GM19452 (cell line): ENCODE measurements at regions not wholly inside any gene's neighbourhood (a gene's known extent, or its start where the extent isn't known, plus 50 kb on each side); places are given as distances from the start of the nearest gene placed in this dataset.

Experiments
- ATAC-seq: cut with Tn5 transposase; IDR thresholded peaks from one replicate; pipeline ENCODE4 v1.9.1; 2021; ENCODE audit not compliant: unreplicated experiment

- ATAC-seq: no peak
Measured at GRCh38 chr14:39853441-39853840, 421.2 kb upstream of the FBXO33 start.

DNA sequence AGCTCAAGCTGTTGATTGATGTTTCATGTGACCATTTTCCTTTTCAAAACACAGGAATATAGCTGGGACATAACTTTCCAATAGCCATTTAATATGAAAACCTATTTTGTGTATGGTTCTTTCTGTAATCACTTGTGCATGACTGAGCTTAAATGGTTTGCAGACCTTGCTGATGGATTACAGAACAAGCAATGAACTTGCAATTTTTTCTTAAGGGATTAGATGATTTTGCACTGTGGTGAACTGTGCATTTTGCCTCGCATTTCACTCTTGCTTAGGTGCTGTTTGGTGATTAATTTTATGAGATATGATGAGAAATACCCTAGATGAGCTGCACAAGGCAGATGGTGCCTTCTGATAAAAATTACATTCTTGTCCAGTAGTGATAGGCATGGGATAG, 419.0 kb upstream of the FBXO33 start:
- no peak for ATAC-seq

GRCh38 chr14:39847852-39848251, 415.6 kb upstream of the FBXO33 start:
- no peak for ATAC-seq

- no peak for ATAC-seq
Measured at GRCh38 chr14:39847194-39847593, 415.0 kb upstream of the FBXO33 start.

DNA sequence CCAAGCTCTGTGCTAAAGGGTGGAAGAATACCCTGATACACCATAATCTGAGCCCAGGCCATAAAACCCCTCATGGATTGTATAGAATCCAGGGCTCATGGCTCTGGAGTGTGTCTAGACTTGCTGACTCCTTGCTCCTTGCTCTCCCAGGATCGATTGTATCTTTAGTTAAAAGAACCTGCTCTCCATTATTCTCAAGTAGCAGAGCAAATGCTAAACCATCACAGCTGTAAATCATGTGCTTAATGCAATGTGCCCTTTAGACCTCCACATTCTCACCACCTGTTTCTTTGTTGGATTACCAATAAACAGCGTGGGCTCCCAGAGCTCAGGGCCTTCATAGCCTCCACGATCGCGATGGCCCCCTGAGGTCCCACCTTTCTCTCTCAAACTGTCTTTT, 411.6 kb upstream of the FBXO33 start:
- ATAC-seq: no peak

- ATAC-seq: no peak
Measured at GRCh38 chr14:39841088-39841487, 408.9 kb upstream of the FBXO33 start.

GRCh38 chr14:39827901-39828655, 395.8 kb upstream of the FBXO33 start:
- ATAC-seq: peak; percentile 99

GRCh38 chr14:39812532-39813320, 380.5 kb upstream of the FBXO33 start:
- no peak for ATAC-seq

DNA sequence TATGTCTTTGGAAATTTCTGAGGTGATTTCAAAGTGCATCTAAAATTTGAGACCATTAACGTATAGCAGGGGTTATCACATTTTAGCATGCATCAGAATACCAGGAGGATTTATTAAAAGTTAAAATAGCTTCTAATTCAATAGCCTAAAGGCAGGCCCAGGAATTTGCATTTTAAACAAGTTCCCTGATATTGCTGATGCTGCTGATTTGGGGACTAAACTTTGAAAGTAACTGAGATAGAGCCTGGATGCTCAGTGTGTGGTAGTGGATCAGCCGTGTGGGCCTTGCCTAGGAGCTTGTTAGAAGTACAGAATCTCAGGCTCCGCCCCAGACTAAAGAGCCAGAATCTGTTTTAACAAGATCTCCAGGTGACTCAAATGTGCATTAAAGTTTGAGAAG, 375.0 kb upstream of the FBXO33 start:
- ATAC-seq: no peak

GRCh38 chr14:39784461-39784860, 352.2 kb upstream of the FBXO33 start:
- no peak for ATAC-seq

- no peak for ATAC-seq
Measured at GRCh38 chr14:39781466-39781865, 349.2 kb upstream of the FBXO33 start.

- ATAC-seq: no peak
Measured at GRCh38 chr14:39773387-39774126, 341.3 kb upstream of the FBXO33 start.

GRCh38 chr14:39772627-39773026, 340.4 kb upstream of the FBXO33 start:
- no peak for ATAC-seq

DNA sequence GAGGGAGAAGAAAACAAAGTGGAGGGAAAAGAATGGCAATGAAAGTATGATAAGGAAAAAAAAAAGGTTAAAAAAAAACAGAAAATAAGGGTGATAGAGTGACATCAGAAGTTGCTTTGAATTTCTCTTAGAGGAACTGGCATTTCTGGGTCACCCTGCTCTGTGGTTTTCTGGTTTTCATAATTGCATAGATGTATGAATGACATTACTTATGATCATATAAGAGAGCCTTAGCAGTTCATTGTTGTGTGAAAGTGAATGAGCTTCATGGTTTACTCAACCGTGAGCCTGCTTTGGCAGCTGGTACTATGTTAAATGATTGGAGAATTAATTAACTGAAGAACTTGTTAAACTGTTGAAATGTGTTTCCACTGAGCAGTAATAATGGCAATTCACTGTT, 336.4 kb upstream of the FBXO33 start:
- ATAC-seq: peak; percentile 63

DNA sequence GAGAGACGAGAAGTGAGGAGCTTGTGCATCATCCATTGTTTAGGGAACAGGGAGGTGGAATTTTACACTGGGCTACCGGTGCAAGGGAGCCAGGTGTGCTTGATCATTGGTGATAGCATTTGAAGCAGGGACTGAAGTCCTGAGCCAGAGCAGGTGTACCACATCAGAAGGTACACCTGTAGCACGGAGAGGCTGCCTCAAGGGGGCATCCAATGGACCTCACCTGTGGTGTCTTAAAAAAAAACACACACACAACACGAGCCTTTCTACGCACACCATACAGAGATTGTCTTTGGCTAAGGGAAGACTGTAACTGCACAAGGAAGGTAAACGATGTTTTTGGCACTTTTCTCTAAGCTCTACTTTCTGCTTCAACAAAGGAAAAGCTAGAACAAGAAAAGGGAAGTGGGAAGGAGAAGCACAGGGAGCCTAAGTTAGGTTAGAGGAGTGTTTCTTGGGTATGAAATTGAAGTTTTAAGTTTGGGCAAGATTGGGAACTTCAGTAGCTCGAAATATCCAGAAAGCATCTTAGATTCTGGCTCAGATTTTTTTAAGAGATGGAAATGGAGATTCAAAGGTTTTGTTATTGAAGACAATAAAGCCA, 334.3 kb upstream of the FBXO33 start:
- no peak for ATAC-seq

DNA sequence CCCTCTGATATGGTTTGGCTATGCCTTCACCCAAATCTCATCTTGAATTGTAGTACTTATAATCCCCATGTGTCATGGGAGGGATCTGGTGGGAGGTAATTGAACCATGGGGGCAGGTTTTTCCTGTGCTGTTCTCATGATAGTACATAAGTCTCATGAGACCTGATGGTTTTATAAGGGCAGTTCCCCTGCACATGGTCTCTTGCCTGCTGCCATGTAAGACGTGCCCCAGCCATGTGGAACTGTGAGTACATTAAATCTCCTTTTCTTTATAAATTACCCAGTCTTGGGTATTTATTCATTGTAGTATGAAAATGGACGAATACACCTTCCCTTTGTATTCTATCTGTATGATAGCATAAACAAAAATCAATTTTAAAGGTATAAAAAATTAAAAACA, 333.4 kb upstream of the FBXO33 start:
- no peak for ATAC-seq

GRCh38 chr14:39763402-39763890, 331.2 kb upstream of the FBXO33 start:
- peak; percentile 47 for ATAC-seq

GRCh38 chr14:39762576-39763401, 330.6 kb upstream of the FBXO33 start:
- peak; percentile 78 for ATAC-seq

GRCh38 chr14:39755269-39755878, 323.1 kb upstream of the FBXO33 start:
- ATAC-seq: peak; percentile 90

DNA sequence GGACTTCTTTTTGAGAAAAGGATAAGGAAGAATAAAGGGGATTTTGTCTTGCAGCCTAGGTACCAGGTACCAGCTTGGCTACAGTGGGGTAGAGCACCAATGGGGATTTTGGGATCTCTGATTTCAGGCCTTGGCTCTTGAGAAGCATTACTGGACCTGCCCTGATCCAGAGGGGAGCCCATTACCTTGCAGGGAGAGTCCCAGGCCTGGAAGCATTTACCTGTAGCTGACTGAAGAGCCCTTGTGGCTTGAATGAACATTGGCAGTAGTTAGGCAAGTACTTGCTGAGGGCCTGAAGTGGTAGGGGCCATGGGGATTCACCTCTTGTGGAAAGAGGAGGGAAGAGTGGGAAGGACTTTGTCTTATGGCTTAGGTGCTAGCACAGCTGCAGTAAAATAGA, 308.2 kb upstream of the FBXO33 start:
- no peak for ATAC-seq
